Neural progenitor cell (in vitro differentiated cells): ENCODE measurements at regions not wholly inside any gene's neighbourhood (a gene's known extent, or its start where the extent isn't known, plus 50 kb on each side); places are given as distances from the start of the nearest gene placed in this dataset.

Source experiments
- DNase-seq: peaks from one replicate; pipeline ENCODE4 v3.0.0-alpha.2; 2016; ENCODE audit warnings: low spot score
- H2AFZ ChIP-seq: fragments of 200-600 bp; sonication (generic); replicated peaks from 2 replicates; pipeline ENCODE4 v1.6.1; 2016; ENCODE audit warnings: antibody characterized with exemption
- H3F3A ChIP-seq: fragments of 200-600 bp; sonication (generic); 2 replicates; pipeline ENCODE4 v1.6.1; 2016; ENCODE audit warnings: antibody characterized with exemption, low read depth
- H3K27ac ChIP-seq: fragments of 200-600 bp; sonication (generic); 2 replicates; pipeline ENCODE4 v1.5.1; 2016; ENCODE audit warnings: mild to moderate bottlenecking
- H3K27me3 ChIP-seq: fragments of 200-600 bp; sonication (generic); 2 replicates; pipeline ENCODE4 v1.6.1; 2016; ENCODE audit warnings: mild to moderate bottlenecking, moderate library complexity
- H3K36me3 ChIP-seq: fragments of 200-600 bp; sonication (generic); 2 replicates; pipeline ENCODE4 v1.5.1; 2016
- H3K4me1 ChIP-seq: fragments of 200-600 bp; sonication (generic); 2 replicates; pipeline ENCODE4 v1.6.1; 2016; ENCODE audit warnings: mixed run types
- H3K4me2 ChIP-seq: fragments of 200-600 bp; sonication (generic); 2 replicates; pipeline ENCODE4 v1.6.1; 2016
- H3K4me3 ChIP-seq: fragments of 200-600 bp; sonication (generic); 2 replicates; pipeline ENCODE4 v1.5.1; 2016
- H3K79me2 ChIP-seq: fragments of 200-600 bp; sonication (generic); 2 replicates; pipeline ENCODE4 v1.6.1; 2016; ENCODE audit warnings: low read depth
- H3K9ac ChIP-seq: fragments of 200-600 bp; sonication (generic); 2 replicates; pipeline ENCODE4 v1.6.1; 2016
- H3K9me3 ChIP-seq: fragments of 200-600 bp; sonication (generic); 2 replicates; pipeline ENCODE4 v1.5.1; 2016; ENCODE audit warnings: low read depth
- H4K20me1 ChIP-seq: fragments of 200-600 bp; sonication (generic); 2 replicates; pipeline ENCODE4 v1.6.1; 2016; ENCODE audit warnings: low read depth
- H3K27ac Mint-ChIP-seq: 3 replicates; pipeline ENCODE4 v1.8.0; 2021; ENCODE audit warnings: mixed read lengths
- H3K27me3 Mint-ChIP-seq: 2 replicates; pipeline ENCODE4 v1.8.0; 2022; ENCODE audit warnings: low read depth, mild to moderate bottlenecking, inconsistent platforms, moderate library complexity, mixed read lengths; ENCODE audit not compliant: insufficient read depth
- H3K36me3 Mint-ChIP-seq: 3 replicates; pipeline ENCODE4 v1.8.0; 2021; ENCODE audit warnings: mixed read lengths
- H3K4me1 Mint-ChIP-seq: 3 replicates; pipeline ENCODE4 v1.8.0; 2021; ENCODE audit warnings: mixed read lengths
- H3K4me3 Mint-ChIP-seq: 3 replicates; pipeline ENCODE4 v1.8.0; 2021; ENCODE audit warnings: mild to moderate bottlenecking, moderate library complexity, mixed read lengths
- H3K9me3 Mint-ChIP-seq: 3 replicates; pipeline ENCODE4 v1.8.0; 2020; ENCODE audit warnings: mixed read lengths
- CTCF ChIP-seq: fragments of 200-600 bp; sonication (generic); IDR thresholded peaks from 2 replicates; pipeline ENCODE4 v1.5.1; 2017; ENCODE audit warnings: antibody characterized with exemption, mild to moderate bottlenecking
- EZH2 ChIP-seq: fragments of 200-600 bp; sonication (generic); IDR thresholded peaks from 2 replicates; pipeline ENCODE4 v1.6.1; 2017; ENCODE audit warnings: antibody characterized with exemption, mild to moderate bottlenecking, moderate library complexity
- EZH2phosphoT487 ChIP-seq: fragments of 200-600 bp; sonication (generic); IDR thresholded peaks from 2 replicates; pipeline ENCODE4 v1.6.1; 2017; ENCODE audit warnings: antibody characterized with exemption

- Histone ChIP-seq H3K4me3 (no peak overlapping the region), H3K79me2 (no peaks in the 10 kb centered on the region), H3K36me3 (no peaks in the 10 kb centered on the region), H3K4me1 (no peaks in the 10 kb centered on the region), H2AFZ (no peak overlapping the region), H3K27ac (no peak overlapping the region), H3K9ac (no peak overlapping the region), H3K27me3 (no peaks in the 10 kb centered on the region), H3F3A (no peaks in the 10 kb centered on the region), H4K20me1 (no peaks in the 10 kb centered on the region), H3K9me3 (no peaks in the 10 kb centered on the region), H3K4me2 (no peak overlapping the region)
- Mint-ChIP-seq H3K9me3 (no peaks in the 10 kb centered on the region), H3K4me1 (no peaks in the 10 kb centered on the region), H3K4me3 (no peak overlapping the region), H3K36me3 (no peaks in the 10 kb centered on the region), H3K27me3 (no peaks in the 10 kb centered on the region), H3K27ac (no peak overlapping the region)
- DNase-seq: no peak
- TF ChIP-seq EZH2 (no peak), EZH2phosphoT487 (no peak), CTCF (no peak)
Measured at GRCh38 chr7:15905251-15906040, 219.0 kb upstream of the MEOX2 start.

- Histone ChIP-seq H3K27ac (no peak overlapping the region), H3K4me2 (no peak overlapping the region), H3K27me3 (no peaks in the 10 kb centered on the region), H3K4me3 (no peak overlapping the region), H2AFZ (no peak overlapping the region), H3F3A (no peaks in the 10 kb centered on the region), H3K9ac (no peak overlapping the region), H3K36me3 (no peaks in the 10 kb centered on the region), H4K20me1 (no peaks in the 10 kb centered on the region), H3K79me2 (no peaks in the 10 kb centered on the region), H3K9me3 (no peaks in the 10 kb centered on the region), H3K4me1 (no peaks in the 10 kb centered on the region)
- no peaks in the 10 kb centered on the region for H3K4me1 Mint-ChIP-seq
- H3K9me3 Mint-ChIP-seq: no peaks in the 10 kb centered on the region
- DNase-seq: no peak
- H3K4me3 Mint-ChIP-seq: no peak overlapping the region
- no peak for TF ChIP-seq EZH2phosphoT487
- no peak for TF ChIP-seq CTCF
- TF ChIP-seq EZH2: no peak
- no peaks in the 10 kb centered on the region for H3K27me3 Mint-ChIP-seq
- no peaks in the 10 kb centered on the region for H3K36me3 Mint-ChIP-seq
- H3K27ac Mint-ChIP-seq: no peak overlapping the region
Measured at GRCh38 chr7:15891151-15891881, 204.8 kb upstream of the MEOX2 start.

GRCh38 chr7:15889507-15889906 lies 203.0 kb upstream of the MEOX2 start:
- Histone ChIP-seq H3K27ac (no peak overlapping the region), H3K27me3 (no peaks in the 10 kb centered on the region), H3K36me3 (no peaks in the 10 kb centered on the region), H3K4me1 (no peaks in the 10 kb centered on the region), H3K9ac (no peak overlapping the region), H3K4me2 (no peak overlapping the region), H2AFZ (peak overlapping the region; percentile 12), H3K79me2 (no peaks in the 10 kb centered on the region), H3K4me3 (no peak overlapping the region), H3F3A (no peaks in the 10 kb centered on the region), H3K9me3 (no peaks in the 10 kb centered on the region), H4K20me1 (no peaks in the 10 kb centered on the region)
- Mint-ChIP-seq H3K27me3 (no peaks in the 10 kb centered on the region), H3K4me3 (no peak overlapping the region), H3K27ac (no peak overlapping the region), H3K4me1 (no peaks in the 10 kb centered on the region), H3K36me3 (no peaks in the 10 kb centered on the region), H3K9me3 (no peaks in the 10 kb centered on the region)
- TF ChIP-seq CTCF (peak; percentile 38), EZH2phosphoT487 (no peak)
- peak; percentile 41 for DNase-seq
